Lung (tissue), 11 donors: ENCODE measurements at regions not wholly inside any gene's neighbourhood (a gene's known extent, or its start where the extent isn't known, plus 50 kb on each side); places are given as distances from the start of the nearest gene placed in this dataset.
"Not testable (repeated sequence)": the region's sequence is repeated elsewhere in the genome, so short reads cannot be mapped to it uniquely, and the experiment has no call there.

Experiments used
- ATAC-seq: fragments of 200-7000 bp; cut with Tn5 transposase; one replicate; pipeline ENCODE4 v1.9.1; 2020; ENCODE audit warnings: moderate number of reproducible peaks; ENCODE audit not compliant: insufficient read depth, low FRiP score
- DNase-seq, 3 donors: peaks; one replicate each; pipeline ENCODE4 v3.0.0-alpha.2; 2013 to 2017
- H3K27ac ChIP-seq, 2 donors: one replicate each; pipeline ENCODE4 v1.5.1; 2013; ENCODE audit warnings: mild to moderate bottlenecking in 2 of 2, moderate library complexity in 2 of 2, control low read depth in 1 of 2, inconsistent platforms in 1 of 2, low read depth in 1 of 2, low read length in 1 of 2
- H3K27me3 ChIP-seq, 3 donors: one replicate each; pipeline ENCODE4 v1.5.1; 2013; ENCODE audit warnings: low read length in 2 of 3; ENCODE audit not compliant: control insufficient read depth in 3 of 3, insufficient read depth in 3 of 3
- H3K36me3 ChIP-seq, 4 donors: one replicate each; pipeline ENCODE4 v1.5.1; 2013; ENCODE audit warnings: low read length in 4 of 4, mild to moderate bottlenecking in 1 of 4, moderate library complexity in 1 of 4; ENCODE audit not compliant: control insufficient read depth in 4 of 4, insufficient read depth in 4 of 4
- H3K4me1 ChIP-seq, 5 donors: one replicate each; pipeline ENCODE4 v1.5.1; 2013; ENCODE audit warnings: low read length in 5 of 5, mild to moderate bottlenecking in 2 of 5, moderate library complexity in 1 of 5; ENCODE audit not compliant: control insufficient read depth in 5 of 5, insufficient read depth in 5 of 5
- H3K4me3 ChIP-seq: one replicate; pipeline ENCODE4 v1.5.1; 2013; ENCODE audit warnings: mild to moderate bottlenecking, control low read depth, moderate library complexity
- H3K9ac ChIP-seq, 2 donors: one replicate each; pipeline ENCODE4 v1.5.1; 2013; ENCODE audit warnings: low read length in 2 of 2, control low read depth in 1 of 2; ENCODE audit not compliant: insufficient read depth in 1 of 2
- H3K9me3 ChIP-seq, 4 donors: one replicate each; pipeline ENCODE4 v1.5.1; 2013; ENCODE audit warnings: low read length in 3 of 4, mild to moderate bottlenecking in 1 of 4, moderate library complexity in 1 of 4; ENCODE audit not compliant: control insufficient read depth in 4 of 4, insufficient read depth in 3 of 4
- WGBS, 2 donors: extraction: QIAGEN DNeasy Blood & Tissue Kit; methylation state at CpG; one replicate each; pipeline ENCODE4 v1.1.7; 2013; 5-methylcytosine and 5-hydroxymethylcytosine counted together
- TF ChIP-seq, protein P1 (sequence below): IDR thresholded peaks from 2 replicates; pipeline ENCODE4 v1.5.1; 2012; ENCODE audit warnings: mild to moderate bottlenecking; ENCODE audit errors: control extremely low read depth, extremely low read depth
- donor health status: control.
- donor health status: control.
- donor health status: Bipolar disorder and iron deficiency.
- donor health status: healthy.
- donor health status: DM: yes; HTN: yes; CAD: no.

DNA sequence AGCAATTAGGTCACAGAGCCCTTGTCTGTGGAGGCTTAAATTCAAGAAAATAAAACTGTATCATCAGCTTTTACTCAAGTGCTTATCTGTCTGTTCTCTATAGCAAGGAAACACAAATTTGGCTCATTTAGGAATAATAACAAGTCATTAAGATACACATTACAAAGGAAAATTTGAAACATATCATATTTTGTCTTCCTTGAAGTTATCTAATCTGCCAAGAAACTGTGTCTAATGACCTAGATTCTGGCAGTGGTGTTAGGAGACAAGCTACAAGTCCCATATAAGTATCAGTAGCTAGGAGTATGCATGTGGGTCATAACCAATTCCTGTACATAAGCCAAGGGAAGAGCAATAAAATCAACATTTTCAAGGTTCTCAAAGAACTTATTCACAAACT is 108.2 kb upstream of the SETMAR start:
- DNase-seq, result peak in 2 of 3 donors; percentile 92 to 93
- Histone ChIP-seq H3K9me3 (peaks cover 0 to 4% (median 0%) of the 10 kb centered on the region in 4 donors), H3K4me3 (no peak overlapping the region), H3K9ac (no peak overlapping the region), H3K4me1 (peaks cover 0 to 28% (median 0%) of the 10 kb centered on the region in 5 donors), H3K27me3 (no peaks in the 10 kb centered on the region), H3K27ac (no peak overlapping the region), H3K36me3 (no peaks in the 10 kb centered on the region)
- TF ChIP-seq, protein P1, sequence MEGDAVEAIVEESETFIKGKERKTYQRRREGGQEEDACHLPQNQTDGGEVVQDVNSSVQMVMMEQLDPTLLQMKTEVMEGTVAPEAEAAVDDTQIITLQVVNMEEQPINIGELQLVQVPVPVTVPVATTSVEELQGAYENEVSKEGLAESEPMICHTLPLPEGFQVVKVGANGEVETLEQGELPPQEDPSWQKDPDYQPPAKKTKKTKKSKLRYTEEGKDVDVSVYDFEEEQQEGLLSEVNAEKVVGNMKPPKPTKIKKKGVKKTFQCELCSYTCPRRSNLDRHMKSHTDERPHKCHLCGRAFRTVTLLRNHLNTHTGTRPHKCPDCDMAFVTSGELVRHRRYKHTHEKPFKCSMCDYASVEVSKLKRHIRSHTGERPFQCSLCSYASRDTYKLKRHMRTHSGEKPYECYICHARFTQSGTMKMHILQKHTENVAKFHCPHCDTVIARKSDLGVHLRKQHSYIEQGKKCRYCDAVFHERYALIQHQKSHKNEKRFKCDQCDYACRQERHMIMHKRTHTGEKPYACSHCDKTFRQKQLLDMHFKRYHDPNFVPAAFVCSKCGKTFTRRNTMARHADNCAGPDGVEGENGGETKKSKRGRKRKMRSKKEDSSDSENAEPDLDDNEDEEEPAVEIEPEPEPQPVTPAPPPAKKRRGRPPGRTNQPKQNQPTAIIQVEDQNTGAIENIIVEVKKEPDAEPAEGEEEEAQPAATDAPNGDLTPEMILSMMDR, result no peak
- no peak for ATAC-seq

DNA sequence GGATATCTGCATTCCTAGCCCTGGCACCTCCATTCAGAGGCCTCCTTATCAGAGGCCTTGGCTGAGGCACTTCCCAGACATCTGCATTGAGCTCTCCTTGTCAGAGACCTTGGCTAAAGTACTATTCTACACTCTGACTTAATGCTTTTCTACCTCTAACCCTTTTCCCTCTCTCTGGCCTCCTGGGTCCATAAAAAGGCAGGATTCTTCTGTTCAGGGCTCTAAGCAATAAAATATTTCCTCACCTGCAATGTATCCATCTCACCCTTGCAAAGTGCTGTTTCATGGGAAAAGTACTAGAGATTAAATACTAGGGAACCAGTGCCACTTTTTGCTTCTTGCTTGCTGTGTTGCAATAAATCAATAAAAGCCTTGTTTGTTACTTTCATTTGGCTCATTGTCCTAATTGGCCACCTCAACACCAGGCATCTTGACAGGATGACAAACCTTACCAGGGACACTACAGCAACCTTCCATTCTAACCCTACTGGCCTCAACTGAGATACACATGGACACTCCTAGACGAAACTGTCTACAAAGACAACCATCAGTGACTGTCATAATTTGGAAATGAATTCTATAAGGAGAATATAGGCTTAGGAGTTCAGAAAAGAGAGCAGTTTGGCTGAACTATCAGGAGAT is 106.5 kb upstream of the SETMAR start:
- peaks cover 0 to 4% (median 0%) of the 10 kb centered on the region in 4 donors for H3K9me3 ChIP-seq
- H3K27ac ChIP-seq, result no peak overlapping the region
- no peak overlapping the region for H3K9ac ChIP-seq
- H3K4me3 ChIP-seq, result no peak overlapping the region
- TF ChIP-seq, protein P1, result no peak
- H3K27me3 ChIP-seq, result no peaks in the 10 kb centered on the region
- no peaks in the 10 kb centered on the region for H3K36me3 ChIP-seq
- peaks cover 0 to 28% (median 0%) of the 10 kb centered on the region in 5 donors for H3K4me1 ChIP-seq
- ATAC-seq, result no peak
- 89 to 94% methylated on average over 1 of the region's 1 CpG for WGBS, 2 donors
- no peak for DNase-seq

DNA sequence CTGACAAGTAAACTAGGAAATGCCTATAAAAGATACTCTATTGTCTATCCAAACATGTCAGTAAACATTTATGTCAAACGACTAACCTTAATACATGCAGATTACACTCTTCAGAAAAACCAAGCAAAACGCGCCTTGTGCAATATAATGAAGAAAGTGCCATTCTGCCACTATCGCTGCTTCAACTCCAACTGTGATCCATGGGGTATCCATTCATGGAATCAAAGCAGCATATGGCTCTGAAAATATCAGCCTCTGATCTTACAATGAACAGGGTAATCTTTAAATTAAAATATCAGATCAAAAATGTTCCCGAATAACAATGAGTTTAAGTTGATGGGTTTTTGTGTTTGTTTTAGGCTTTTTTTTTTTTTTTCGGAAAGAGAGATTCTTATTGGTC is 105.5 kb upstream of the SETMAR start:
- Histone ChIP-seq H3K36me3 (no peaks in the 10 kb centered on the region), H3K9ac (no peak overlapping the region), H3K27me3 (no peaks in the 10 kb centered on the region), H3K4me3 (no peak overlapping the region), H3K4me1 (peaks cover 0 to 28% (median 0%) of the 10 kb centered on the region in 5 donors), H3K27ac (no peak overlapping the region), H3K9me3 (peaks cover 0 to 4% (median 0%) of the 10 kb centered on the region in 4 donors)
- DNase-seq (no peak), ATAC-seq (no peak)
- TF ChIP-seq, protein P1, result no peak
- 93 to 95% methylated on average over 6 of the region's 6 CpGs for WGBS, 2 donors

DNA sequence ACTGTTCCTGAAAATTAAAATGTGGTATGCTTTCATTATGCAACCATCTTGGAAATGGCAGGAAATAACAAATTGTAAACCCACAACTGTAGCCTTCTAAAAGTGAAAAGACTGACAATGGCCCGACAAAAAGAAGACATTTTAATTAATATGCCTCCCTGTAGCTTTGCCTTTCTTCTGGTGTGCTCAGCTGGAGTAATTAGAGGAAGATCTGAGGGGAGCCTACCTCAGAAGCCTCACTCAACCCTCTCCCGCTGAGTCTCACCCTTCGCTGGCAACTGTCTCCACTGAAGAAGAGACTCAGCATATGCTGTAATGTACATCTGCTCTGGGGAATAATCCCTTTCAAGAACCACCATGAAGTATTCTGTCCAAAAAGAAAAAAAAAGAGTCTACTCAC is 104.7 kb upstream of the SETMAR start:
- Histone ChIP-seq H3K36me3 (no peaks in the 10 kb centered on the region), H3K4me3 (no peak overlapping the region), H3K9ac (no peak overlapping the region), H3K9me3 (peaks cover 0 to under 1% (median 0%) of the 10 kb centered on the region in 4 donors), H3K4me1 (peaks cover 0 to 28% (median 0%) of the 10 kb centered on the region in 5 donors), H3K27ac (no peak overlapping the region), H3K27me3 (no peaks in the 10 kb centered on the region)
- TF ChIP-seq, protein P1, result no peak
- DNase-seq, result no peak
- ATAC-seq, result no peak
- 87 to 96% methylated on average over 3 of the region's 3 CpGs for WGBS, 2 donors

DNA sequence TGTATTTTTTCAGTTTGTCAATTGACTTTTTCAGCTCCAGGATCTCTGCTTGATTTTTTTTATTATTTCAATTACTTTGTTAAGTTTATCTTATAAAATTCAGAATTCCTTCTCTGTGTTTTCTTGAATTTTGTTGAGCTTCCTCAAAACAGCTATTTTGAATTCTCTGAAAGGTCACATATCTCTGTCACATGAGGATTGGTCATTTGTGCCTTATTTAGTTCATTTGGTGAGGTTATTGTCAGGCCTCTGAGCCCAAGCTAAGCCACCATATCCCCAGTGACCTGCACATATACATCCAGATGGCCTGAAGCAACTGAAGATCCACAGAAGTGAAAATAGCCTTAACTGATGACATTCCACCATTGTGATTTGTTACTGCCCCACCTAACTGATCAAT is 98.4 kb upstream of the SETMAR start:
- not testable (repeated sequence) for H3K4me3 ChIP-seq, H3K27me3 ChIP-seq, H3K9ac ChIP-seq, H3K27ac ChIP-seq, H3K36me3 ChIP-seq, DNase-seq, ATAC-seq, H3K9me3 ChIP-seq, H3K4me1 ChIP-seq
